HG03575 (cell line): ENCODE measurements at regions not wholly inside any gene's neighbourhood (a gene's known extent, or its start where the extent isn't known, plus 50 kb on each side); places are given as distances from the start of the nearest gene placed in this dataset.
"Not testable (repeated sequence)": the region's sequence is repeated elsewhere in the genome, so short reads cannot be mapped to it uniquely, and the experiment has no call there.

Experiments used
- ATAC-seq: cut with Tn5 transposase; IDR thresholded peaks from one replicate; pipeline ENCODE4 v1.9.1; 2021; ENCODE audit not compliant: unreplicated experiment, insufficient number of reproducible peaks, low FRiP score; ENCODE audit errors: extremely low read depth

GRCh38 chr13:38167164-38167822 lies 182.4 kb upstream of the UFM1 start:
- peak; percentile 88 for ATAC-seq

- no peak for ATAC-seq
Observed at GRCh38 chr13:38166116-38166515, 183.5 kb upstream of the UFM1 start.

- no peak for ATAC-seq
Observed at GRCh38 chr13:38160131-38160530, 189.5 kb upstream of the UFM1 start.

GRCh38 chr13:38159710-38160109 lies 189.9 kb upstream of the UFM1 start:
- no peak for ATAC-seq

GRCh38 chr13:38147050-38147449 lies 202.6 kb upstream of the UFM1 start:
- ATAC-seq: no peak

GRCh38 chr13:38141792-38142191 lies 207.9 kb upstream of the UFM1 start:
- no peak for ATAC-seq

- no peak for ATAC-seq
Observed at GRCh38 chr13:38135592-38135991, 214.1 kb upstream of the UFM1 start.

GRCh38 chr13:38121267-38121666 lies 228.4 kb upstream of the UFM1 start:
- no peak for ATAC-seq

GRCh38 chr13:38103851-38104250 lies 234.3 kb upstream of the TRPC4 start:
- no peak for ATAC-seq

- no peak for ATAC-seq
Observed at GRCh38 chr13:38099751-38100150, 230.2 kb upstream of the TRPC4 start.

- ATAC-seq: no peak
Observed at GRCh38 chr13:38093425-38093824, 223.9 kb upstream of the TRPC4 start.

- ATAC-seq: no peak
Observed at GRCh38 chr13:38090913-38091312, 221.3 kb upstream of the TRPC4 start.

- ATAC-seq: no peak
Observed at GRCh38 chr13:38086721-38087120, 217.1 kb upstream of the TRPC4 start.

GRCh38 chr13:38086013-38086412 lies 216.4 kb upstream of the TRPC4 start:
- ATAC-seq: no peak

- ATAC-seq: no peak
Observed at GRCh38 chr13:38073931-38074330, 204.4 kb upstream of the TRPC4 start.

- ATAC-seq: no peak
Observed at GRCh38 chr13:38072696-38073095, 203.1 kb upstream of the TRPC4 start.

GRCh38 chr13:38071340-38071739 lies 201.8 kb upstream of the TRPC4 start:
- not testable (repeated sequence) for ATAC-seq

- no peak for ATAC-seq
Observed at GRCh38 chr13:38053896-38054295, 184.3 kb upstream of the TRPC4 start.

- ATAC-seq: no peak
Observed at GRCh38 chr13:38046049-38046376, 176.4 kb upstream of the TRPC4 start.

GRCh38 chr13:38045278-38046048 lies 175.9 kb upstream of the TRPC4 start:
- peak; percentile 86 for ATAC-seq

- no peak for ATAC-seq
Observed at GRCh38 chr13:38044067-38044466, 174.5 kb upstream of the TRPC4 start.
